ENCODE measurements at regions not wholly inside any gene's neighbourhood (a gene's known extent, or its start where the extent isn't known, plus 50 kb on each side); places are given as distances from the start of the nearest gene placed in this dataset.

DNA sequence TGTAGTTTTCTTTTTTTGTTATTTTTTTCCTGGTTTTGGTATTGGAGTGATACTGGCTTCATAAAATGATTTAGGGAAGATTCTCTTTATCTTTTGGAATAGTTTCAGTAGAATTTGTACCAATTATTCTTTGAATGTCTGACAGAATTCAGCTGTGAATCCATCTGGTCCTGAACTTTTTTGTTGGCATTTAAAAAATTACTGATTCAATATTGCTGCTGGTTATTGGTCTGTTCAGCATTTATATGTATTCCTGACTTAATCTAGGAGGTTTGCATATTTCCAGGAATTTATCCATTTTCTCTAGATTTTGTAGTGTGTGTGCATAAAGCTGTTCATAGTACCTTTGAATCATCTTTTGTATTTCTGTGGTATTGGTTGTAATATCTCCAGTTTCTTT lies 100.2 kb downstream of the NXNL2 start:
- no peak overlapping the region for H3K4me3 ChIP-seq (ENCODE audit: low read length)
- no peak overlapping the region for H3K9ac ChIP-seq (ENCODE audit: low read length)
- no peak overlapping the region for H3K4me2 ChIP-seq (ENCODE audit: low read depth, low read length, poor library complexity, severe bottlenecking)
- no peak overlapping the region for H3K27ac ChIP-seq (ENCODE audit: low read length)
- H3K36me3 ChIP-seq (ENCODE audit: insufficient read depth, low read length) = no peaks in the 10 kb centered on the region
- H3K27me3 ChIP-seq (ENCODE audit: low read length) = no peaks in the 10 kb centered on the region
- no peaks in the 10 kb centered on the region for H3K79me2 ChIP-seq (ENCODE audit: low read length)
- no peaks in the 10 kb centered on the region for H3K9me3 ChIP-seq (ENCODE audit: low read length)
- H3K9me2 ChIP-seq (replicated peaks; ENCODE audit: insufficient read depth, low read length) = no peaks in the 10 kb centered on the region
- H4K20me1 ChIP-seq (ENCODE audit: insufficient read depth, low read depth, low read length) = no peaks in the 10 kb centered on the region
- no peak overlapping the region for H2AFZ ChIP-seq (ENCODE audit: low read length)
- DNase-seq = no peak
- no peaks in the 10 kb centered on the region for H3K4me1 ChIP-seq (ENCODE audit: low read length)

DNA sequence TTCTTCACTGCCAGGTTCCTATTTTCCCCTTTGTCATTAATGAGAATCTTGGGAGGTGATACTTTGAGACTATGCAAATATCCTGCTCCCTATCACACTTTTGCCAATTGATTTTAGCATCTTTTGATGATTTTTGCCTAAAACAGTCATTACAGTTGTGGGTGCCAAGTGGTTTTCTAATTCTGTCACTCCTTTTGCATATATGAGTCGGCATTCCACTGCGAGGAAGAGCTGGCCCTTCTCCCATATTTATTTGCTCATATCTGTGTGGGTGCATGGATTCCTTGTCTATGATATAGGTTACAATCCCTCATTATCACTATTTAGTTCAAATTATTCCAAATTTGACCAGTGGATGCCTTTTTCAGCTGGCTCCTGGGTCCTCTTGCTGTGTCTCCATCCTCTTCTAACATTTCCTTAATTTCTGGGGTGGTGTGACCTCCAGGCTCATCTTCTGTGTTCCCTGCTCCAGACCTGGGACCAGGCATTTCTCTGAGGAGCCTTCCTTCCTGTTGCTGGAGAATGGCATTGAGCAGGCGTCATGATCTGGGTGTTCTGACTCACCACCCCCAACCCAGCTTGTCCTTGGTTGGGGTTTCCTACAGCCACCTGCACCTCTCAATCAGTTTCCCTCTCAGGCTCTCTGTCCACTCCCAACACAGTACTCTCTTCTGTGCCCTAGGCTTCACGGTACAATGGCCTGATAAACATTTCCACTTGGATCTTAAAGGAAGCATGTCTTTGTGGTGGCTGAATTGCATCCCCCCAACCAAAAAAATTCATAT lies 106.7 kb downstream of the NXNL2 start:
- Histone ChIP-seq H3K27me3 (ENCODE audit: low read length) (no peaks in the 10 kb centered on the region), H3K4me1 (ENCODE audit: low read length) (no peaks in the 10 kb centered on the region), H4K20me1 (ENCODE audit: insufficient read depth, low read depth, low read length) (no peaks in the 10 kb centered on the region), H3K4me2 (ENCODE audit: low read depth, low read length, poor library complexity, severe bottlenecking) (no peak overlapping the region), H3K79me2 (ENCODE audit: low read length) (no peaks in the 10 kb centered on the region), H3K36me3 (ENCODE audit: insufficient read depth, low read length) (no peaks in the 10 kb centered on the region), H3K27ac (ENCODE audit: low read length) (no peak overlapping the region), H3K4me3 (ENCODE audit: low read length) (no peak overlapping the region), H3K9me2 (replicated peaks; ENCODE audit: insufficient read depth, low read length) (no peaks in the 10 kb centered on the region), H3K9ac (ENCODE audit: low read length) (no peak overlapping the region), H3K9me3 (ENCODE audit: low read length) (no peaks in the 10 kb centered on the region), H2AFZ (ENCODE audit: low read length) (no peak overlapping the region)
- DNase-seq = no peak

- no peak overlapping the region for H3K27ac ChIP-seq (ENCODE audit: low read length)
- no peaks in the 10 kb centered on the region for H3K4me1 ChIP-seq (ENCODE audit: low read length)
- H3K79me2 ChIP-seq (ENCODE audit: low read length) = no peaks in the 10 kb centered on the region
- no peaks in the 10 kb centered on the region for H3K9me2 ChIP-seq (replicated peaks; ENCODE audit: insufficient read depth, low read length)
- no peak overlapping the region for H3K9ac ChIP-seq (ENCODE audit: low read length)
- DNase-seq = no peak
- no peak overlapping the region for H3K4me2 ChIP-seq (ENCODE audit: low read depth, low read length, poor library complexity, severe bottlenecking)
- no peaks in the 10 kb centered on the region for H4K20me1 ChIP-seq (ENCODE audit: insufficient read depth, low read depth, low read length)
- H3K4me3 ChIP-seq (ENCODE audit: low read length) = no peak overlapping the region
- H3K27me3 ChIP-seq (ENCODE audit: low read length) = no peaks in the 10 kb centered on the region
- no peaks in the 10 kb centered on the region for H3K9me3 ChIP-seq (ENCODE audit: low read length)
- no peaks in the 10 kb centered on the region for H3K36me3 ChIP-seq (ENCODE audit: insufficient read depth, low read length)
- H2AFZ ChIP-seq (ENCODE audit: low read length) = no peak overlapping the region
Observed at GRCh38 chr9:88642336-88642735, 107.4 kb downstream of the NXNL2 start.

DNA sequence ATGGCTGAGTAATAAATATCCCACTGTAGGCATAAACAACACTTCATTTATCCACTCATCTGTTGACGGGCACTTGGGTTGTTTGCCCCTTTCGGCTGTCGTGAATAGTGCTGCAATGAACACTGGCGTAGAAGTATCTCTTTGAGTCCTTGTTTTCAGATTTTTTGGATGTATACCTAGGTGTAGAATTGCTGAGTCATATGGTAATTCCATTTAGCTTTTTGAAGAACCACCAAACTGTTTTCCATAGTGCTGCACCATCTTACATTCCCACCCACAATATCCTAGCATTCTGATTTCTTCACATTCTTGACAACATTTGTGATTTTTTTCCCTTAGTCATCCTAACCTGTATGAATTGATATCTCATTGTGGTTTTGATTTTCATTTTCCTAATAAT lies 109.0 kb downstream of the NXNL2 start:
- H3K4me3 ChIP-seq (ENCODE audit: low read length) = no peak overlapping the region
- H3K27ac ChIP-seq (ENCODE audit: low read length) = no peak overlapping the region
- H3K79me2 ChIP-seq (ENCODE audit: low read length) = no peaks in the 10 kb centered on the region
- H3K9ac ChIP-seq (ENCODE audit: low read length) = no peak overlapping the region
- no peaks in the 10 kb centered on the region for H3K36me3 ChIP-seq (ENCODE audit: insufficient read depth, low read length)
- H3K27me3 ChIP-seq (ENCODE audit: low read length) = no peaks in the 10 kb centered on the region
- H3K9me3 ChIP-seq (ENCODE audit: low read length) = no peaks in the 10 kb centered on the region
- H3K4me2 ChIP-seq (ENCODE audit: low read depth, low read length, poor library complexity, severe bottlenecking) = no peak overlapping the region
- no peaks in the 10 kb centered on the region for H3K4me1 ChIP-seq (ENCODE audit: low read length)
- DNase-seq = no peak
- no peaks in the 10 kb centered on the region for H3K9me2 ChIP-seq (replicated peaks; ENCODE audit: insufficient read depth, low read length)
- H4K20me1 ChIP-seq (ENCODE audit: insufficient read depth, low read depth, low read length) = no peaks in the 10 kb centered on the region
- no peak overlapping the region for H2AFZ ChIP-seq (ENCODE audit: low read length)

DNA sequence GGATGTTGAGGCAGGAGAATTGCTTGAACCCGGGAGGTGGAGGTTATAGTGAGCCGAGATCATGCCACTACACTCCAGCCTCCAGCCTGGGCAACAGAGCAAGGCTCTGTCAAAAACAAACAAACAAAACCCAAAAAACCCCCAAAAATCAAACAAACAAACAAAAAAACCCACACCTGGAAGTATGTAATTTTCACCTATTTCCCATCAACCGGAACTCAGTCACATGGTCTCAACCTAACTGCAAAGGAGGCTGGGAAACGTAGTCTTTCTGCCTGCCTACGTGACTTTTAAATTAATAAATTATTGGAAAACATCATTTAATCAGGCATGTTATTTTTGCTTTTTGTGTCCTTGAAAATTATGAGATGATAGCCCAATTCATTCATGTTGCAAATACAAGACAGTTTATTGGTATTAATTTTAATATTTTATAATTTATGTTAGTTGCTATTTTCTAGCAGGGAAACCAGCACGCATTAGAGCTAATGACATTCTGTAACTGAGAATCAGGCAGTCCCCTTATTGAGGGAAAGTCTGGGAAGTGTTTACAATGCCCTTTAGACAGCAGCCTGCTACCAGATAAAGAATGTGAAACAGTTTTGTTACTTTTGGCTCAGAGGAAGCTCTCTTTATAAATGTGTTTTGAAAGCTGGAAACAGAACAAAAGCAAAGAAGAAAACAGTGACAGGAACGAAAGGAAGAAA lies 110.3 kb downstream of the NXNL2 start:
- H2AFZ ChIP-seq (ENCODE audit: low read length) = no peak overlapping the region
- H4K20me1 ChIP-seq (ENCODE audit: insufficient read depth, low read depth, low read length) = no peaks in the 10 kb centered on the region
- H3K9me2 ChIP-seq (replicated peaks; ENCODE audit: insufficient read depth, low read length) = no peaks in the 10 kb centered on the region
- no peaks in the 10 kb centered on the region for H3K36me3 ChIP-seq (ENCODE audit: insufficient read depth, low read length)
- H3K27ac ChIP-seq (ENCODE audit: low read length) = no peak overlapping the region
- no peak overlapping the region for H3K4me2 ChIP-seq (ENCODE audit: low read depth, low read length, poor library complexity, severe bottlenecking)
- no peak for DNase-seq
- no peaks in the 10 kb centered on the region for H3K79me2 ChIP-seq (ENCODE audit: low read length)
- H3K27me3 ChIP-seq (ENCODE audit: low read length) = no peaks in the 10 kb centered on the region
- H3K4me1 ChIP-seq (ENCODE audit: low read length) = no peaks in the 10 kb centered on the region
- H3K9ac ChIP-seq (ENCODE audit: low read length) = no peak overlapping the region
- no peaks in the 10 kb centered on the region for H3K9me3 ChIP-seq (ENCODE audit: low read length)
- no peak overlapping the region for H3K4me3 ChIP-seq (ENCODE audit: low read length)

DNA sequence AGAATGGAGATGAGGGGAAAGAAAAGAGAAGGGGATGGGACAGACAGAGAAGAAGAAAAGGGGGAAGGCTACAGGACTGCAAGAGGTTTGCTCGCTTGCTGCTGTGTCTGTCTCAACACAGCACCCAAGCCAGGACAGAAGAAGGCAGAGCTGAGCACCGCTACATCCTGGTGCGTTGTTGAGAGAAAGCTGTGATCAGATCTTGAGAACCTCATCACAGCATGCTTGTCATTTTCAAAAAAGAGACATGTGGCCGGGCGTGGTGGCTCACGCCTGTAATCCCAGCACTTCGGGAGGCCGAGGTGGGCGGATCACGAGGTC lies 110.9 kb downstream of the NXNL2 start:
- DNase-seq = no peak
- no peak overlapping the region for H3K9ac ChIP-seq (ENCODE audit: low read length)
- no peaks in the 10 kb centered on the region for H3K79me2 ChIP-seq (ENCODE audit: low read length)
- H2AFZ ChIP-seq (ENCODE audit: low read length) = no peak overlapping the region
- no peak overlapping the region for H3K4me2 ChIP-seq (ENCODE audit: low read depth, low read length, poor library complexity, severe bottlenecking)
- H3K27ac ChIP-seq (ENCODE audit: low read length) = no peak overlapping the region
- H3K27me3 ChIP-seq (ENCODE audit: low read length) = no peaks in the 10 kb centered on the region
- H3K36me3 ChIP-seq (ENCODE audit: insufficient read depth, low read length) = no peaks in the 10 kb centered on the region
- H3K9me3 ChIP-seq (ENCODE audit: low read length) = no peaks in the 10 kb centered on the region
- H3K4me3 ChIP-seq (ENCODE audit: low read length) = no peak overlapping the region
- H3K4me1 ChIP-seq (ENCODE audit: low read length) = no peaks in the 10 kb centered on the region
- no peaks in the 10 kb centered on the region for H4K20me1 ChIP-seq (ENCODE audit: insufficient read depth, low read depth, low read length)
- H3K9me2 ChIP-seq (replicated peaks; ENCODE audit: insufficient read depth, low read length) = no peaks in the 10 kb centered on the region

DNA sequence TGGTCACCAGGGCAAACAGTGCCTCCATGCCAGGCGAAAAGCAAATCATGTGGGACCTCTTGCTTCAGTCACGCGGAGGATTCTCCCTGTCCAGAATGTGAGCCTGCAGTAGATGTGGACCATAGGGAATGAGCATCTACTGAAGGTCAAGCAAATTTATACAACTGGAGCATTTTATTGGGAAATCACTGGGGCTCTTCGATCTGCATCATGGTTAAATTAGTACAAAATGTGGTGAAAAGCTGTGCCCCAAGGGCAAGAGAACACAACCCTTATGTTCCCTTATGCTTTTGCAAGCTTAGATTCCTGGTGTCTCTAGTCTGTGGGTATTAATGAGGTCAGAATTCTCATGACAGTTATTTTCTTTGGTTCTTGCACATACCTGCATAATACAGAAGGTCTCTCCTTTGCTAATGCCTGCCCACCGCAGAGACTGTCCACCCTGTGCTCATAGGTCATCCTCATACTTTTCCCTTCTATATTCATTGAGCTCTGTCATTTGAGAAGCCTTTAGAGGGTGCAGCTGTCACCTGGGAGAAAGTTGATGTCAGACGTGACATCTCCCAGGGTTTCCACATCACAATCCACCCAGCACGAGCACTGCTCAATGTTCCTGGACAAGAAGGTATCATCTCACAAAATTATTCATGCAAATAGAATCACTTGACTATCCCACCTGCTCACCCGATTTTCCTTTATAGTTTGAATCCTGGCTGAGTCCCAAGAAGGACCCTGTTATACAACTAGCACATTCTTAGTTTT lies 111.7 kb downstream of the NXNL2 start:
- Histone ChIP-seq H3K4me2 (ENCODE audit: low read depth, low read length, poor library complexity, severe bottlenecking) (no peak overlapping the region), H3K4me3 (ENCODE audit: low read length) (no peak overlapping the region), H3K4me1 (ENCODE audit: low read length) (no peaks in the 10 kb centered on the region), H3K9ac (ENCODE audit: low read length) (no peak overlapping the region), H3K27ac (ENCODE audit: low read length) (no peak overlapping the region), H3K9me2 (replicated peaks; ENCODE audit: insufficient read depth, low read length) (no peaks in the 10 kb centered on the region), H4K20me1 (ENCODE audit: insufficient read depth, low read depth, low read length) (no peaks in the 10 kb centered on the region), H3K9me3 (ENCODE audit: low read length) (no peaks in the 10 kb centered on the region), H3K27me3 (ENCODE audit: low read length) (no peaks in the 10 kb centered on the region), H3K36me3 (ENCODE audit: insufficient read depth, low read length) (no peaks in the 10 kb centered on the region), H3K79me2 (ENCODE audit: low read length) (no peaks in the 10 kb centered on the region), H2AFZ (ENCODE audit: low read length) (no peak overlapping the region)
- no peak for DNase-seq

Data from Karpas-422 (cell line).